GM18870 (cell line): ENCODE measurements at regions not wholly inside any gene's neighbourhood (a gene's known extent, or its start where the extent isn't known, plus 50 kb on each side); places are given as distances from the start of the nearest gene placed in this dataset.
"Not testable (repeated sequence)": the region's sequence is repeated elsewhere in the genome, so short reads cannot be mapped to it uniquely, and the experiment has no call there.

Source experiments
- ATAC-seq: cut with Tn5 transposase; IDR thresholded peaks from one replicate; pipeline ENCODE4 v1.9.1; 2021; ENCODE audit warnings: moderate library complexity; ENCODE audit not compliant: unreplicated experiment

GRCh38 chr5:163115011-163115410 is 322.4 kb upstream of the CCNG1 start:
- no peak for ATAC-seq

GRCh38 chr5:163116618-163117017 is 320.8 kb upstream of the CCNG1 start:
- not testable (repeated sequence) for ATAC-seq

GRCh38 chr5:163134061-163134460 is 303.3 kb upstream of the CCNG1 start:
- ATAC-seq = no peak

GRCh38 chr5:163135849-163136248 is 301.5 kb upstream of the CCNG1 start:
- ATAC-seq = no peak

GRCh38 chr5:163161512-163161911 is 275.9 kb upstream of the CCNG1 start:
- no peak for ATAC-seq

GRCh38 chr5:163162645-163163044 is 274.8 kb upstream of the CCNG1 start:
- ATAC-seq = no peak

GRCh38 chr5:163163858-163164257 is 273.5 kb upstream of the CCNG1 start:
- ATAC-seq = no peak

- ATAC-seq = no peak
These were observed 272.1 kb upstream of the CCNG1 start for GRCh38 chr5:163165277-163165676.

- not testable (repeated sequence) for ATAC-seq
These were observed 267.2 kb upstream of the CCNG1 start for GRCh38 chr5:163170161-163170560.

- no peak for ATAC-seq
These were observed 264.7 kb upstream of the CCNG1 start for GRCh38 chr5:163172540-163173338.

GRCh38 chr5:163177971-163178370 is 259.4 kb upstream of the CCNG1 start:
- ATAC-seq = no peak

GRCh38 chr5:163185315-163185714 is 252.1 kb upstream of the CCNG1 start:
- ATAC-seq = no peak

GRCh38 chr5:163189023-163189553 is 248.3 kb upstream of the CCNG1 start:
- ATAC-seq = no peak

- ATAC-seq = peak; percentile 71
These were observed 247.1 kb upstream of the CCNG1 start for GRCh38 chr5:163190283-163190682.

- ATAC-seq = no peak
These were observed 246.6 kb upstream of the CCNG1 start for GRCh38 chr5:163190784-163191183.

- no peak for ATAC-seq
These were observed 243.5 kb upstream of the CCNG1 start for GRCh38 chr5:163193886-163194285.

GRCh38 chr5:163205645-163206044 is 231.8 kb upstream of the CCNG1 start:
- no peak for ATAC-seq

GRCh38 chr5:163221581-163221980 is 215.8 kb upstream of the CCNG1 start:
- no peak for ATAC-seq

GRCh38 chr5:163222982-163223381 is 214.4 kb upstream of the CCNG1 start:
- ATAC-seq = no peak

- no peak for ATAC-seq
These were observed 192.9 kb upstream of the CCNG1 start for GRCh38 chr5:163244445-163244987.

GRCh38 chr5:163245584-163245983 is 191.8 kb upstream of the CCNG1 start:
- no peak for ATAC-seq

GRCh38 chr5:163248333-163248732 is 189.1 kb upstream of the CCNG1 start:
- no peak for ATAC-seq
